Spinal cord (tissue), 9 donors: ENCODE measurements at regions not wholly inside any gene's neighbourhood (a gene's known extent, or its start where the extent isn't known, plus 50 kb on each side); places are given as distances from the start of the nearest gene placed in this dataset.

Experiments
- DNase-seq, 6 donors: peaks; one replicate each; pipeline versions ENCODE4 v3.0.0 to v3.0.0-alpha.2; 2013 to 2015; ENCODE audit warnings: low spot score in 6 of 6, low read depth in 4 of 6
- H3K27ac ChIP-seq: one replicate; pipeline ENCODE4 v1.5.1; 2013; ENCODE audit warnings: low read depth, low read length, control low read depth
- H3K27me3 ChIP-seq: one replicate; pipeline ENCODE4 v1.6.1; 2013; ENCODE audit warnings: low read length; ENCODE audit not compliant: control insufficient read depth, insufficient read depth
- H3K36me3 ChIP-seq: one replicate; pipeline ENCODE4 v1.6.1; 2013; ENCODE audit warnings: low read length; ENCODE audit not compliant: control insufficient read depth, insufficient read depth
- H3K4me1 ChIP-seq: one replicate; pipeline ENCODE4 v1.6.1; 2013; ENCODE audit warnings: low read length; ENCODE audit not compliant: control insufficient read depth, insufficient read depth
- H3K4me3 ChIP-seq: one replicate; pipeline ENCODE4 v1.5.1; 2013; ENCODE audit warnings: low read depth, low read length, control low read depth
- H3K9me3 ChIP-seq: one replicate; pipeline ENCODE4 v1.6.1; 2013; ENCODE audit warnings: low read length; ENCODE audit not compliant: control insufficient read depth, insufficient read depth
- WGBS: methylation state at CpG from one replicate; pipeline ENCODE4 v1.1.5; 2013; ENCODE audit warnings: missing lambda C conversion rate; ENCODE audit not compliant: insufficient coverage; 5-methylcytosine and 5-hydroxymethylcytosine counted together
- donor health status: healthy.

DNA sequence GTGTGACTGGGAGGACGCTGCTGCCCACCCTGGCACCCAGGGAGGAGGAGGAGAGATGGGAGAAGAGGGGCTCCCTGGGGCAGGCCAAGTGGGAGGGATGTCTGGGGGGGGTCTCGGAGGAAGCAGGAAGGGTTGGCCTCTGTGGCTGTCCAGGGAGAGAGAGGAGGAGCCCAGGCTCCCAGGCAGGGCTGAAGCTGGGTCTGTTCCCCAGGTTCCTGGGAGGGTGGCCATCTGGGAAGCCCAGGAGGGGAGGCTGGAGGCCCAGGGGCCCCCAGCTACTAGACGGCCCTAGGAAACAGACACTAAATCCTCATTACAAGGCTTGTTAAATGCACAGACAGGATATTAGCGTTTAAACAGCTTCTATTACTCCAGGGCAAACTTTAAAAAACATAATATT, 139.8 kb downstream of the ENGASE start:
- Histone ChIP-seq H3K4me3 (no peak overlapping the region), H3K27me3 (peaks cover 3% of the 10 kb centered on the region), H3K4me1 (peaks cover 18% of the 10 kb centered on the region), H3K36me3 (peaks cover 19% of the 10 kb centered on the region), H3K27ac (no peak overlapping the region), H3K9me3 (no peaks in the 10 kb centered on the region)
- WGBS, result 46% methylated on average over 4 of the region's 4 CpGs
- DNase-seq, result no peak

DNA sequence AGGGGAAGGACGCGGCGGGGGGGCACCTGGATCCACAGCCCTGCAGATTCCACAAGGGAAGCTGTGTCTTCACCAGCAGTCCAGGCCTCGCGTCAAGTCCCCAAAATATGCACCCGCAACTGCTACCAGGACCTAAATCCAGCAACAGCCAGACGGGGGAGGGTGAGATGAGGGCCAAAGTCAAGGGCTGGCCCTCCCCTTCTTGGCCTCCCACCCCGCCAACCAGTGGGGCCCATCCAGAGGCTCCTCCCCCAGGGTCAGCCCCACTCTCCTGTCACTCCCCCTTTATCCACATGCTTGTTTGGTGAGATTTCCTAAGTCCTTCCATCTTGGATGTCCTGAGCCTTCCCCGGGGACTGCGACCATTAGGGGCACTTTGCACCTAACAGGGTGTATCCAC, 138.7 kb downstream of the ENGASE start:
- WGBS, result 87% methylated on average over 9 of the region's 10 CpGs
- Histone ChIP-seq H3K27me3 (peaks cover 3% of the 10 kb centered on the region), H3K27ac (no peak overlapping the region), H3K9me3 (no peaks in the 10 kb centered on the region), H3K4me1 (peaks cover 20% of the 10 kb centered on the region), H3K4me3 (no peak overlapping the region), H3K36me3 (peaks cover 21% of the 10 kb centered on the region)
- no peak for DNase-seq

DNA sequence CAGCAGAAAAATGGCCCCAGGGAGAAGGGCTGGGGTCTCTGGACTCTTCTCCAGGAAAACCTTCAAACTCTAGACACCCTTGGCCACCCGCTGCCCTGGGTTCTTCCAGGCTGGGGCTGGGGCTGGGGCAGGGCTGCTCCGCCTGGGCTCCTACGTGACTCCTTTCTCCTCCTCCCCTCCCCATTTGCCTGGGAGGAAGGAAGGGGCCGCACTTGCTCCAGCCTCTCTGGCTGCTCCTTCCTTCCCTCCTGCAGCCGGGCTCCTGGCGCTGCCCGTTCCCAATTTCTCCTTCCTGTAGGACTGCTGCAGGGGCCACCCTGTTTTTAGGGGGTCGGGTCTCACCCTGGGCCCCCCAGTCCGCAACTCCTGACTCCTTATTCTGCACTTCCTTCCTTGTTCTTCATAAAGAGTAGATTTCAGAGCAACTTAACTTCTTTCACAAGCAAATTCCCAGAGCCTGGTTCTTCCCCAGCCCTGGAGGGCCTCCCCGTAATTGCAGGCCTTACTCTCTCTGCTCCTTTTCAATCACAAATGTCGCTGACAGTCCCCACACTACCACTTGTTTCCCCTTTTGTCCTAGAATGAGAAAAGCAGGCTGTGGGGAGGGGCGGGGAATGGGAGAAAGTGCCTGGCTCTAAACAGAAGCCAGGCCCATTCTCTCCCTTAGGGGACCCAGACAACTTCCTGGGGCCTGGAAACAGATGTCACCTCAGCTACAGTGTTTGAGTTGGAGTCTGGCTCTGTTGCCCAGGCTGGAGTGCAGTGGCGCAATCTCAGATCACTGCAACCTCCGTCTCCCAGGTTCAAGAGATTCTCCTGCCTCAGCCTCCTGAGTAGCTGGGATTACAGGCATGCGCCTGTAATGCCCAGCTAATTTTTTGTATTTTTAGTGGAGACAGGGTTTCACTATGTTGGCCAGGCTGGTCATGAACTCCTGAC, 137.8 kb downstream of the ENGASE start:
- Histone ChIP-seq H3K27ac (no peak overlapping the region), H3K27me3 (peaks cover 3% of the 10 kb centered on the region), H3K36me3 (peaks cover 27% of the 10 kb centered on the region), H3K4me3 (no peak overlapping the region), H3K4me1 (peaks cover 25% of the 10 kb centered on the region), H3K9me3 (no peaks in the 10 kb centered on the region)
- DNase-seq, result no peak
- WGBS, result 49% methylated on average over 12 of the region's 15 CpGs

DNA sequence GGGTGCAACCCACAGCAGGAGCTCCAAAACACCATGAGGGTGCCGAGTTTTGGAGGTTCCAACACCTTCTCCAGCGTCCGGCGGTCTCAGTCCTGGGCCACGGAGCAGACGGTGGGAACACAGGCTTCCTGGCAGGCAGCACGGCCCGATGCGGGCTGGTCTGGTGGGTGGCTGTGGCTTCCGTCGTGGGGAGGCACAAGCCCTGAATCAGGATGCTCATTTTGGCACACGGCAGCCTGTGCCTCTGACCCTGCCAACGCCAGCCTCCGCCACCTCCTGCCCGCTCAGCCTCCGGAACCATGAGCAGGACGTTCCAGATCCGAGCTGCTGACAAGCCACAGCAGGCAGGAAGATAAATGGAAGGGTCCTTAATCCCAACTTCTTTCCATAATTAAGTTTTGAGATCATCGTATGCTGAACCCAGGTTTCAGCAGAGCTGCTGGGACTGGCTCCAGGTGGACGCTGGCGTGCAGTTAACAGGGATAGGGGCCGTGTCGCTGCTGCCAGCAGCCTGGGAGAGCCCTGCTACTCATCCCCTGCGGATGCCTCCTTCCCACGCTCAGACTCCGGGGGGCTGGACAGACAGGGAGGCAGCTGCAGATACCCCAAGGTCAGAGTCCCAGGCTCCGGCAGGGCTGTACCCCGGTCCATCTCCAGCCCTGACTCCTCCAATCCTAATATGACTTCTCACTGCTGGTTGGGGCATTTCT, 136.6 kb downstream of the ENGASE start:
- Histone ChIP-seq H3K4me3 (no peak overlapping the region), H3K36me3 (peaks cover 29% of the 10 kb centered on the region), H3K27me3 (peaks cover 3% of the 10 kb centered on the region), H3K9me3 (no peaks in the 10 kb centered on the region), H3K4me1 (peaks cover 28% of the 10 kb centered on the region), H3K27ac (no peak overlapping the region)
- no peak for DNase-seq
- 81% methylated on average over 28 of the region's 28 CpGs for WGBS

DNA sequence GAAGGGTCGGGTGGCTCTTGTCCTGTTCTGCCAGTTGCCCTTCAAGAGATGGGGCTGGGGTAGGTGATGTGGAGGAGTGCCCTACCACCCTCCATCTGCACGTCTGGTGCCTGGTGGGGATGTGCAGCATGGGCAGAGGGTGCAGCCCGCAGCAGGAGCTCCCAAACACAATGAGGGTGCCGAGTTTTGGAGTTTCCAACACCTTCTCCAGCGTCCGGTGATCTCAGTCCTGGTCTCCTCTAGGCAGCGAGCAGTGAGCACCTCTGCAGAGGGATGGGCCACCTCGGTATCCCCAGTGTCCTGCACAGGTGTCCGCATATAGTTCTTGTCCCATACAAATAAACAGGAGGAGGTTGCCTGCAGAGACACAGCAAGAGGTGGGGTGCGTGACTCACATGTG, 136.0 kb downstream of the ENGASE start:
- H3K9me3 ChIP-seq, result no peaks in the 10 kb centered on the region
- H3K4me1 ChIP-seq, result peaks cover 25% of the 10 kb centered on the region
- peaks cover 3% of the 10 kb centered on the region for H3K27me3 ChIP-seq
- WGBS, result 95% methylated on average over 9 of the region's 10 CpGs
- H3K4me3 ChIP-seq, result no peak overlapping the region
- DNase-seq, result no peak
- peaks cover 25% of the 10 kb centered on the region for H3K36me3 ChIP-seq
- H3K27ac ChIP-seq, result no peak overlapping the region

DNA sequence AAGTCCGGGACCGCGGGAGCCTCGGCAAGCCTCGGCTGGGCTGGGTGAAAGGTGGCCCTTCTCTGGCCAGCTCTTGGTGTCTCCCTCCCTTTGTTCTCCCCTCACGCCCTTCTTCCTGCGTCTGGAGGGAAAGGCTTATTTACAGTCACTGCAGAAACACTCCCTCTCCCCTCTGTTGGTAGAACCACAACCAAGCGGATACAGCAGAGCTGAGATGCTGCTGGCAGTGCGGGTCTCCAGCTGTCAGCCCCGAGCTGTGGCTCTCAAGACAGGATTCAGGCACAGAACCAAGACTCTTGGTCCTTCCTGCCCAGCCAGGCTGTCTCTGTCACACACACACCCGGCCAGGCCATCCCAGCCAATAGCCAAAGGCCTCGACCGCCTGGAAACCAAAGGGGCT, 133.3 kb downstream of the ENGASE start:
- Histone ChIP-seq H3K4me1 (peaks cover 10% of the 10 kb centered on the region), H3K36me3 (peaks cover 23% of the 10 kb centered on the region), H3K27me3 (peaks cover 3% of the 10 kb centered on the region), H3K27ac (no peak overlapping the region), H3K9me3 (no peaks in the 10 kb centered on the region), H3K4me3 (no peak overlapping the region)
- WGBS, result 22% methylated on average over 10 of the region's 13 CpGs
- DNase-seq, result peak in 2 of 6 donors; percentile 30 to 43

DNA sequence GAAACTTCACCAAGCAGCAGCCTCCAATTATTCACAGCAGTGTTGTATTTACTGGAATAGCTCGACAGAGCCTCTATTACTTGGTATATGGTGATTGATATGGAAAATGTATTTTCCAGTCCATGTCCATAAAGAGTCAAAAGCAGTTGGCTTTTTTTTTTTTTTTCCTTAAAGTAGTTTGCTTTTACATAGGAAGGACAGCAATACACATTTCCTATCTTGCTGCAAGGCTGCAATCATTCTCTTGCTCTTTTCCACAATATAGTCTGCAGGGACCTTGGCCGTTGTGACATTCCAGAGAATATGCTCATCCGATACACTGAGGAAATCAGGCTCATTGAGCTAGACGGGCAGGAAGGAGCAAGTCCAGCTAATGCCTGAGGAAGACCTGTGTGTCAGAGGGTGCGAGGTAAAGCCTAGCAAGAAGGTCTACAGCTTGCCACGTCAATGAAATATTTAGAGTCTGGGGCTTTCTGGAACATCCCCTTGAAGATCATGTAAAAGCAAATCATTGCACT, 131.1 kb downstream of the ENGASE start:
- H3K4me3 ChIP-seq, result no peak overlapping the region
- no peaks in the 10 kb centered on the region for H3K9me3 ChIP-seq
- peaks cover 13% of the 10 kb centered on the region for H3K36me3 ChIP-seq
- no peak for DNase-seq
- no peaks in the 10 kb centered on the region for H3K27me3 ChIP-seq
- WGBS, result 80% methylated on average over 5 of the region's 6 CpGs
- H3K27ac ChIP-seq, result no peak overlapping the region
- peaks cover 18% of the 10 kb centered on the region for H3K4me1 ChIP-seq

DNA sequence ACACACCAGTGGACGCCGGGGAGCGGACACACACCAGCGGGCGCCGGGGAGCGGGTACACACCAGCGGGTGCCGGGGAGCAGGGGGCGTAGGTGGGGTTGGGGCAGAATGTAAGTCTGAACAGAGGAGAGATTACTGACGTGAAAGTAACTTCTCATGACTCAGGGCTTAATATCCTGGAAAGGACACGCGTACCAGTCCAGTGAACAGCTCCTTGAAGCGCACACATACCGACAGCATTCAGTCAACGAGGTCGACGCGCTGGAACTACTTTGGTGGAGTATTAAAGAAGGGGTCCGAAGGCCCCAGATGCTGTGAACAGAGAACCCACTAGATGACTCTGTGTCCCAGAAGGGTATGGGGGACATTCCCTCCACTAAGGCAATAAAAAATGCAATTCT, 129.6 kb downstream of the ENGASE start:
- Histone ChIP-seq H3K9me3 (no peaks in the 10 kb centered on the region), H3K36me3 (peaks cover 10% of the 10 kb centered on the region), H3K27ac (no peak overlapping the region), H3K4me1 (peaks cover 18% of the 10 kb centered on the region), H3K4me3 (no peak overlapping the region), H3K27me3 (no peaks in the 10 kb centered on the region)
- DNase-seq, result no peak
- 98% methylated on average over 11 of the region's 20 CpGs for WGBS

DNA sequence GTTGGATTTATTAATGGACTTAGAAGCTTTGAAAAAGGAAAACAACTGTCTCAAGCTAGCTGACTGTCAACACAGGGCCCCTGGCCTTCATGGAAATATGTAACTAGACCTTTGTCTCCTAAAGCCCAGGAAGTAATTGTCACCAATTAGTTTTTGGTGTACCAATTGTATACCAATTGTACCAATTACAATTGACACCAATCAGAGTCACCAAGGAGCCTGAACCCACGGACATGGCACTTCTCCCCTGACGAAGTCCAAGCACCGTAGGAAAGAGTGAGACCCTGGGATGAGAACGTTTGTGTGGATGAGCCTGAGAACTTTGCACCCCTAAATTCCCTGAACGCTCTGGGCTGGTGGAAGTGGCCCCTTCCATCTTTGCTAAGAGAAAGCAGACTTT, 129.0 kb downstream of the ENGASE start:
- H3K9me3 ChIP-seq, result no peaks in the 10 kb centered on the region
- DNase-seq, result no peak
- 75% methylated on average over 2 of the region's 5 CpGs for WGBS
- H3K27me3 ChIP-seq, result no peaks in the 10 kb centered on the region
- peaks cover 18% of the 10 kb centered on the region for H3K4me1 ChIP-seq
- H3K27ac ChIP-seq, result no peak overlapping the region
- H3K36me3 ChIP-seq, result peaks cover 10% of the 10 kb centered on the region
- H3K4me3 ChIP-seq, result no peak overlapping the region
